H9 (cell line): ENCODE measurements at regions not wholly inside any gene's neighbourhood (a gene's known extent, or its start where the extent isn't known, plus 50 kb on each side); places are given as distances from the start of the nearest gene placed in this dataset.

Source experiments
- DNase-seq: peaks from one replicate; pipeline ENCODE4 v3.0.0-alpha.2; 2017
- H2AFZ ChIP-seq: one replicate; pipeline ENCODE4 v1.6.1; 2013; ENCODE audit warnings: mild to moderate bottlenecking, low read length, control low read depth, moderate library complexity
- H2AK5ac ChIP-seq: 2 replicates; pipeline ENCODE4 v1.6.1; 2013; ENCODE audit warnings: low read length, control low read depth, mixed read lengths; ENCODE audit not compliant: insufficient read length
- H2BK120ac ChIP-seq: one replicate; pipeline ENCODE4 v1.6.1; 2013; ENCODE audit warnings: low read depth, mild to moderate bottlenecking, low read length, control low read depth, inconsistent platforms; ENCODE audit not compliant: poor library complexity, severe bottlenecking
- H2BK12ac ChIP-seq: 2 replicates; pipeline ENCODE4 v1.6.1; 2013; ENCODE audit warnings: low read length, control low read depth, mixed read lengths, low read depth; ENCODE audit not compliant: insufficient read length
- H2BK15ac ChIP-seq: 2 replicates; pipeline ENCODE4 v1.6.1; 2013; ENCODE audit warnings: low read depth, low read length, control low read depth
- H2BK20ac ChIP-seq: one replicate; pipeline ENCODE4 v1.6.1; 2013; ENCODE audit warnings: low read depth, mild to moderate bottlenecking, low read length, control low read depth, inconsistent platforms; ENCODE audit not compliant: poor library complexity, severe bottlenecking
- H2BK5ac ChIP-seq: 2 replicates; pipeline ENCODE4 v1.6.1; 2013; ENCODE audit warnings: low read length, control low read depth, mixed read lengths; ENCODE audit not compliant: insufficient read length
- H3K14ac ChIP-seq: 2 replicates; pipeline ENCODE4 v1.6.1; 2013; ENCODE audit warnings: low read length, control low read depth; ENCODE audit not compliant: insufficient read depth
- H3K18ac ChIP-seq: 2 replicates; pipeline ENCODE4 v1.6.1; 2013; ENCODE audit warnings: low read depth, mild to moderate bottlenecking, mixed read lengths, low read length, control low read depth; ENCODE audit not compliant: insufficient read length
- H3K23ac ChIP-seq: 2 replicates; pipeline ENCODE4 v1.6.1; 2013; ENCODE audit warnings: low read length, control low read depth, mixed read lengths, low read depth; ENCODE audit not compliant: insufficient read length
- H3K23me2 ChIP-seq: 2 replicates; pipeline ENCODE4 v1.6.1; 2013; ENCODE audit warnings: low read depth, mild to moderate bottlenecking, mixed read lengths, low read length, control low read depth; ENCODE audit not compliant: insufficient read length, poor library complexity, severe bottlenecking
- H3K27ac ChIP-seq: 2 replicates; pipeline ENCODE4 v1.5.1; 2013; ENCODE audit warnings: low read length, control low read depth, mixed read lengths, low read depth; ENCODE audit not compliant: insufficient read length
- H3K27me3 ChIP-seq: 2 replicates; pipeline ENCODE4 v1.6.1; 2013; ENCODE audit warnings: low read length, control low read depth, inconsistent platforms; ENCODE audit not compliant: insufficient read depth
- H3K4ac ChIP-seq: 2 replicates; pipeline ENCODE4 v1.6.1; 2013; ENCODE audit warnings: low read depth, mild to moderate bottlenecking, control low read depth, inconsistent platforms, low read length, moderate library complexity
- H3K4me1 ChIP-seq: 2 replicates; pipeline ENCODE4 v1.6.1; 2013; ENCODE audit warnings: low read length, control low read depth, inconsistent platforms; ENCODE audit not compliant: insufficient read depth
- H3K4me2 ChIP-seq: 2 replicates; pipeline ENCODE4 v1.6.1; 2013; ENCODE audit warnings: low read length, control low read depth, mixed read lengths; ENCODE audit not compliant: insufficient read length, insufficient read depth
- H3K56ac ChIP-seq: 2 replicates; pipeline ENCODE4 v1.6.1; 2013; ENCODE audit warnings: low read depth, mild to moderate bottlenecking, mixed read lengths, low read length, control low read depth; ENCODE audit not compliant: insufficient read length
- H3K79me1 ChIP-seq: 2 replicates; pipeline ENCODE4 v1.6.1; 2013; ENCODE audit warnings: low read depth, mild to moderate bottlenecking, moderate library complexity, low read length, control low read depth, inconsistent platforms; ENCODE audit not compliant: insufficient read depth, poor library complexity, severe bottlenecking
- H3K79me2 ChIP-seq: 2 replicates; pipeline ENCODE4 v1.6.1; 2013; ENCODE audit warnings: low read length, control low read depth, inconsistent platforms; ENCODE audit not compliant: insufficient read depth
- H3K9ac ChIP-seq: 2 replicates; pipeline ENCODE4 v1.6.1; 2013; ENCODE audit warnings: low read length, control low read depth, mixed read lengths; ENCODE audit not compliant: insufficient read length; ENCODE audit errors: extremely low read depth
- H3K9me3 ChIP-seq: one replicate; pipeline ENCODE4 v1.6.1; 2013; ENCODE audit warnings: low read depth, low read length, inconsistent platforms; ENCODE audit not compliant: control insufficient read depth
- H3T11ph ChIP-seq: one replicate; pipeline ENCODE4 v1.6.1; 2013; ENCODE audit warnings: mild to moderate bottlenecking, low read length, control low read depth, inconsistent platforms
- H4K20me1 ChIP-seq: one replicate; pipeline ENCODE4 v1.6.1; 2013; ENCODE audit not compliant: control insufficient read depth, insufficient read length, insufficient read depth
- H4K5ac ChIP-seq: 2 replicates; pipeline ENCODE4 v1.6.1; 2013; ENCODE audit warnings: low read depth, mild to moderate bottlenecking, mixed read lengths, low read length, control low read depth; ENCODE audit not compliant: insufficient read length
- H4K8ac ChIP-seq: replicated peaks from 2 replicates; pipeline ENCODE4 v1.6.1; 2013; ENCODE audit warnings: low read length, control low read depth, mixed read lengths, low read depth; ENCODE audit not compliant: insufficient read length
- H4K91ac ChIP-seq: 2 replicates; pipeline ENCODE4 v1.6.1; 2013; ENCODE audit warnings: low read depth, mild to moderate bottlenecking, moderate library complexity, mixed read lengths, low read length, control low read depth; ENCODE audit not compliant: insufficient read length
- H3K27ac Mint-ChIP-seq, 3 experiments: 2 replicates in 2 of 3; 3 replicates in 1 of 3; pipeline ENCODE4 v1.8.0; 2020 to 2021; ENCODE audit warnings: mixed read lengths in 3 of 3, mild to moderate bottlenecking in 1 of 3, moderate library complexity in 1 of 3
- H3K27me3 Mint-ChIP-seq: 2 replicates; pipeline ENCODE4 v1.8.0; 2021; ENCODE audit warnings: low read depth, mild to moderate bottlenecking, moderate library complexity, mixed read lengths
- H3K36me3 Mint-ChIP-seq, 3 experiments: 2 replicates in 2 of 3; 3 replicates in 1 of 3; pipeline ENCODE4 v1.8.0; 2020 to 2021; ENCODE audit warnings: low read depth in 3 of 3, mixed read lengths in 3 of 3; ENCODE audit not compliant: insufficient read depth in 1 of 3
- H3K4me1 Mint-ChIP-seq, 2 experiments: 2 replicates each; pipeline ENCODE4 v1.8.0; 2020; ENCODE audit warnings: mixed read lengths in 2 of 2
- H3K4me3 Mint-ChIP-seq, 2 experiments: 2 replicates in 1 of 2; 3 replicates in 1 of 2; pipeline ENCODE4 v1.8.0; 2020 to 2021; ENCODE audit warnings: mild to moderate bottlenecking in 2 of 2, mixed read lengths in 2 of 2, moderate library complexity in 1 of 2
- H3K9me3 Mint-ChIP-seq, 2 experiments: 2 replicates in 1 of 2; 3 replicates in 1 of 2; pipeline ENCODE4 v1.8.0; 2020; ENCODE audit warnings: mild to moderate bottlenecking in 2 of 2, mixed read lengths in 2 of 2, moderate library complexity in 1 of 2
- CTCF ChIP-seq: fragments of 200-600 bp; sonication (generic); conservative IDR thresholded peaks from 3 replicates; pipeline ENCODE4 v1.8.0; 2021; ENCODE audit warnings: antibody characterized with exemption, mild to moderate bottlenecking
- WGBS: extraction: QIAGEN DNeasy Blood & Tissue Kit; methylation state at CpG from one replicate; pipeline ENCODE4 v1.1.7; 2013; ENCODE audit warnings: missing lambda C conversion rate, low lambda C conversion rate, mixed read lengths; ENCODE audit not compliant: insufficient read length; ENCODE audit errors: extremely low coverage; 5-methylcytosine and 5-hydroxymethylcytosine counted together

DNA sequence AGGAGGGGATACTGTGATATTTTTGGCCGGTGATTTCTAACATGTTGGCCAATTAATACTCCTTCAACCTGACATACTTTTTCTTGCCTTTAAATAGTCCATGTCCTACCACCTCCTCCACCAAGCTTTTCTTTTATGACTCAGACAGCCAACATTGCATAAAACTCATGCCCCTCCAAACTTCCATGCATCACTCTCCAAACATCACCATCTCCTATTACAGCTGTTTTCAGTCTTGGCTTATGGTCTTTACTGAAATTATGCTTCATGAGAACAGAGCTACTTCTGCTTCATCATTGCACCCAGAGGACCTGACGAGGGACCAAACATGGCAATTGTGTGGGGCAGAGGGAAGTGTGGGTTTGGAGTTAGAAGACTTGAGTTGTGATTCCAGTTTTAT, 305.4 kb downstream of the LPIN1 start:
- Mint-ChIP-seq H3K27me3 (no peaks in the 10 kb centered on the region), H3K36me3 (peaks cover 0 to 10% (median 6%) of the 10 kb centered on the region in 3 experiments; a peak in 2 of 7 replicates), H3K27ac (no peak overlapping the region), H3K4me3 (no peak overlapping the region), H3K9me3 (peaks cover 4 to 8% of the 10 kb centered on the region in 2 experiments; a peak in 3 of 5 replicates), H3K4me1 (peaks cover 3 to 7% of the 10 kb centered on the region in 2 experiments; a peak in 3 of 4 replicates)
- H2AFZ ChIP-seq: no peak overlapping the region
- H3K27me3 ChIP-seq: no peaks in the 10 kb centered on the region
- no peak for DNase-seq
- H3K4me1 ChIP-seq: no peaks in the 10 kb centered on the region
- no peak overlapping the region for H4K91ac ChIP-seq
- no peak overlapping the region for H3K4me2 ChIP-seq
- no peak overlapping the region for H3K56ac ChIP-seq
- no peaks in the 10 kb centered on the region for H3K79me2 ChIP-seq
- no peak overlapping the region for H2BK120ac ChIP-seq
- no peak overlapping the region for H3K18ac ChIP-seq
- no peak overlapping the region for H2BK12ac ChIP-seq
- WGBS: no CpG with 5 or more reads among the region's 2 CpGs
- no peaks in the 10 kb centered on the region for H3K23me2 ChIP-seq
- H3T11ph ChIP-seq: no peak overlapping the region
- no peak overlapping the region for H2AK5ac ChIP-seq
- H3K79me1 ChIP-seq: no peaks in the 10 kb centered on the region
- H4K5ac ChIP-seq: no peak overlapping the region
- H2BK15ac ChIP-seq: no peak overlapping the region
- H3K4ac ChIP-seq: no peak overlapping the region
- no peak overlapping the region for H3K14ac ChIP-seq
- no peaks in the 10 kb centered on the region for H4K20me1 ChIP-seq
- no peaks in the 10 kb centered on the region for H3K9me3 ChIP-seq
- no peak for TF ChIP-seq CTCF
- H3K27ac ChIP-seq: no peak overlapping the region
- H3K9ac ChIP-seq: no peak overlapping the region
- H4K8ac ChIP-seq: no peak overlapping the region
- H2BK5ac ChIP-seq: no peak overlapping the region
- H3K23ac ChIP-seq: no peak overlapping the region
- H2BK20ac ChIP-seq: no peak overlapping the region
